ENCODE measurements at regions not wholly inside any gene's neighbourhood (a gene's known extent, or its start where the extent isn't known, plus 50 kb on each side); places are given as distances from the start of the nearest gene placed in this dataset.

- Histone ChIP-seq H3K79me2 (ENCODE audit: low read length) (no peaks in the 10 kb centered on the region), H4K20me1 (ENCODE audit: insufficient read depth, low read length) (no peaks in the 10 kb centered on the region)
- TF ChIP-seq, protein P1, sequence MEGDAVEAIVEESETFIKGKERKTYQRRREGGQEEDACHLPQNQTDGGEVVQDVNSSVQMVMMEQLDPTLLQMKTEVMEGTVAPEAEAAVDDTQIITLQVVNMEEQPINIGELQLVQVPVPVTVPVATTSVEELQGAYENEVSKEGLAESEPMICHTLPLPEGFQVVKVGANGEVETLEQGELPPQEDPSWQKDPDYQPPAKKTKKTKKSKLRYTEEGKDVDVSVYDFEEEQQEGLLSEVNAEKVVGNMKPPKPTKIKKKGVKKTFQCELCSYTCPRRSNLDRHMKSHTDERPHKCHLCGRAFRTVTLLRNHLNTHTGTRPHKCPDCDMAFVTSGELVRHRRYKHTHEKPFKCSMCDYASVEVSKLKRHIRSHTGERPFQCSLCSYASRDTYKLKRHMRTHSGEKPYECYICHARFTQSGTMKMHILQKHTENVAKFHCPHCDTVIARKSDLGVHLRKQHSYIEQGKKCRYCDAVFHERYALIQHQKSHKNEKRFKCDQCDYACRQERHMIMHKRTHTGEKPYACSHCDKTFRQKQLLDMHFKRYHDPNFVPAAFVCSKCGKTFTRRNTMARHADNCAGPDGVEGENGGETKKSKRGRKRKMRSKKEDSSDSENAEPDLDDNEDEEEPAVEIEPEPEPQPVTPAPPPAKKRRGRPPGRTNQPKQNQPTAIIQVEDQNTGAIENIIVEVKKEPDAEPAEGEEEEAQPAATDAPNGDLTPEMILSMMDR (IDR thresholded peaks at IDR 0.05; ENCODE audit: low read depth, low read length): no peak
- no peak for TF ChIP-seq EZH2phosphoT487 (IDR thresholded peaks at IDR 0.05; ENCODE audit: low read depth)
Measured at GRCh38 chr3:62942227-62942626, 67.0 kb upstream of the CADPS start.

DNA sequence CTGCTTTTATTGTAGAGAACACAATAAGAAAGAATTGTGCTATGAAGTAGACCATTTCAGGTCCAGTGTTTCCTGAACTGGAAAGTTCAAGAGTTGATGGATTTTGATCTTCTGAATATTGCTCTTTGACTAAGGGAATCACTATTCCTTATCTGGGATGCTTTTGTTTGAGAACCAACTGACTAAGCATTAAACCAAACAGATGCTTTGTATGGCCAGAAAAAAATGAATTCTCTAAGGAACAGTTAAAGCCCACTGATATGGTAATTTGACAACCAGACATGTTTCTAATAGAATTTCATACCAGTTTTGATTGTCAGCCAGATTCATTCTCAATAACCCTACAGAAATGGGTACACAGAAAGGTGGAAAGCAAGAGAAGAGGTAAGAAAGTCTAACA is 67.5 kb upstream of the CADPS start:
- Histone ChIP-seq H3K4me2 (ENCODE audit: low read length) (no peak overlapping the region), H3K4me1 (ENCODE audit: low read length) (no peaks in the 10 kb centered on the region), H3K9ac (ENCODE audit: low read length) (no peak overlapping the region), H3K79me2 (ENCODE audit: low read length) (no peaks in the 10 kb centered on the region), H2AFZ (ENCODE audit: low read depth, low read length) (no peak overlapping the region), H3K27ac (ENCODE audit: low read length) (no peak overlapping the region), H3K27me3 (ENCODE audit: low read depth, low read length) (0 out of 2 replicates have a peak, but pooled peaks cover 4% of the 10 kb centered on the region), H3K4me3 (ENCODE audit: low read length) (no peak overlapping the region), H3K9me3 (ENCODE audit: insufficient read depth, low read length) (no peaks in the 10 kb centered on the region), H4K20me1 (ENCODE audit: insufficient read depth, low read length) (no peaks in the 10 kb centered on the region), H3K36me3 (replicated peaks; ENCODE audit: low read depth, low read length) (no peaks in the 10 kb centered on the region)
- TF ChIP-seq EZH2phosphoT487 (IDR thresholded peaks at IDR 0.05; ENCODE audit: low read depth): no peak
- TF ChIP-seq, protein P1 (IDR thresholded peaks at IDR 0.05; ENCODE audit: low read depth, low read length): no peak

More at GRCh38 chr3:62942227-62942626, 67.0 kb upstream of the CADPS start:
- H3K9ac ChIP-seq (ENCODE audit: low read length): no peak overlapping the region
- no peak overlapping the region for H3K4me2 ChIP-seq (ENCODE audit: low read length)
- H3K27me3 ChIP-seq (ENCODE audit: low read depth, low read length): 0 out of 2 replicates have a peak, but pooled peaks cover 4% of the 10 kb centered on the region
- no peak overlapping the region for H2AFZ ChIP-seq (ENCODE audit: low read depth, low read length)
- H3K9me3 ChIP-seq (ENCODE audit: insufficient read depth, low read length): no peaks in the 10 kb centered on the region
- no peaks in the 10 kb centered on the region for H3K36me3 ChIP-seq (replicated peaks; ENCODE audit: low read depth, low read length)
- H3K4me3 ChIP-seq (ENCODE audit: low read length): no peak overlapping the region
- H3K27ac ChIP-seq (ENCODE audit: low read length): no peak overlapping the region
- no peaks in the 10 kb centered on the region for H3K4me1 ChIP-seq (ENCODE audit: low read length)

DNA sequence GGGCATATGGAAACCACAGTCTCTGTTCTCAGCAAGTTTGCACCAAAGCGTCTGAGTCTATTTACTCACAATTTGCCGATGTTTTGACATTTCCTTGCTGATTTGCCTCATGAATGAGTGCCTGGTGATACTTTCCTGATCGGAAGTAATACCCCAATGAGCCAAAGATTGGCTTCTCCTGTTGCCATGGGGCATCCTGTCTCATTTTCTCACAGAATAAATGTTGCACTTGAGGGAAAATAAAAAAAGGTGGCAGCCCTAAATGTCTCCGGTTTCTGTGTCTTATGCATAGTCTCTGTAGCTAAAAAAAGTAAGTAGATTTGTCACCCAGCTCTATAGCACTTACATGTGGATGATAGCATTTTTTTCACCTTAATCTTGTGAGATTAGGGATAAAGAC is 73.7 kb upstream of the CADPS start:
- H3K4me3 ChIP-seq (ENCODE audit: low read length): no peak overlapping the region
- no peaks in the 10 kb centered on the region for H3K79me2 ChIP-seq (ENCODE audit: low read length)
- H3K27ac ChIP-seq (ENCODE audit: low read length): no peak overlapping the region
- no peaks in the 10 kb centered on the region for H3K9me3 ChIP-seq (ENCODE audit: insufficient read depth, low read length)
- H3K9ac ChIP-seq (ENCODE audit: low read length): no peak overlapping the region
- no peaks in the 10 kb centered on the region for H3K36me3 ChIP-seq (replicated peaks; ENCODE audit: low read depth, low read length)
- 0 out of 2 replicates have a peak, but pooled peaks cover 2% of the 10 kb centered on the region for H3K27me3 ChIP-seq (ENCODE audit: low read depth, low read length)
- no peaks in the 10 kb centered on the region for H3K4me1 ChIP-seq (ENCODE audit: low read length)
- TF ChIP-seq, protein P1 (IDR thresholded peaks at IDR 0.05; ENCODE audit: low read depth, low read length): no peak
- TF ChIP-seq EZH2phosphoT487 (IDR thresholded peaks at IDR 0.05; ENCODE audit: low read depth): no peak
- no peaks in the 10 kb centered on the region for H4K20me1 ChIP-seq (ENCODE audit: insufficient read depth, low read length)
- no peak overlapping the region for H3K4me2 ChIP-seq (ENCODE audit: low read length)
- H2AFZ ChIP-seq (ENCODE audit: low read depth, low read length): no peak overlapping the region

DNA sequence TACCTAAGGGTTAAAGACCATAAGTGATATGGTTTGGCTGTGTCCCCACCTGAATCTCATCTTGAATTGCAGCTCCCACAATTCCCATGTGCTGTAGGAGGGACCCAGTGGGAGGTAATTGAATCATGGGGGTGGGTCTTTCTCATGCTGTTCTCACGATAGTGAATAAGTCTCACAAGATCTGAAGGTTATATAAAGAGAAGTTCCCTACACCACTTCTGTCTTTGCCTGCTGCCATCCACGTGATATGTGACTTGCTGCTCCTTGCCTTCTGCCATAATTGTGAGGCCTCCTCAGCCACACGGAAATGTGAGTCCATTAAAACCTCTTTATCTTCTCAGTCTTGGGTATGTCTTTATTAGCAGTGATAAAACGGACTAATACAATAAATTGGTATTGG is 75.0 kb upstream of the CADPS start:
- Histone ChIP-seq H3K4me3 (ENCODE audit: low read length) (no peak overlapping the region), H3K4me1 (ENCODE audit: low read length) (peaks cover 12% of the 10 kb centered on the region), H3K27me3 (ENCODE audit: low read depth, low read length) (no peaks in the 10 kb centered on the region), H4K20me1 (ENCODE audit: insufficient read depth, low read length) (no peaks in the 10 kb centered on the region), H3K9ac (ENCODE audit: low read length) (no peak overlapping the region), H3K79me2 (ENCODE audit: low read length) (no peaks in the 10 kb centered on the region), H3K36me3 (replicated peaks; ENCODE audit: low read depth, low read length) (no peaks in the 10 kb centered on the region), H3K9me3 (ENCODE audit: insufficient read depth, low read length) (no peaks in the 10 kb centered on the region), H3K27ac (ENCODE audit: low read length) (no peak overlapping the region), H3K4me2 (ENCODE audit: low read length) (no peak overlapping the region), H2AFZ (ENCODE audit: low read depth, low read length) (no peak overlapping the region)
- TF ChIP-seq, protein P1 (IDR thresholded peaks at IDR 0.05; ENCODE audit: low read depth, low read length): no peak
- TF ChIP-seq EZH2phosphoT487 (IDR thresholded peaks at IDR 0.05; ENCODE audit: low read depth): no peak

Data from OCI-LY3 (cell line).